Right lobe of liver (tissue), 4 donors: ENCODE measurements at regions not wholly inside any gene's neighbourhood (a gene's known extent, or its start where the extent isn't known, plus 50 kb on each side); places are given as distances from the start of the nearest gene placed in this dataset.

Experiments used
- POLR2A ChIP-seq: fragments of 450-650 bp; IDR thresholded peaks from one replicate; pipeline ENCODE4 v1.6.1; 2017; ENCODE audit warnings: antibody characterized with exemption, mild to moderate bottlenecking
- TF ChIP-seq, protein P1 (sequence below), 4 donors: fragments of 200-600 bp in 3 of 4; fragments of 450-650 bp in 1 of 4; IDR thresholded peaks; one replicate each; pipeline versions ENCODE4 v1.5.1 to v1.8.0; 2016 to 2022; ENCODE audit warnings: antibody characterized with exemption in 4 of 4, mild to moderate bottlenecking in 2 of 4
- donor health status: DM: no; HTN: no; CAD: no.
- donor health status: DM: no; HTN: no; CAD: no.
- donor health status: DM: no; HTN: yes; CAD: no.

GRCh38 chr2:220143336-220143735 is 515.9 kb downstream of the SLC4A3 start:
- TF ChIP-seq, protein P1, sequence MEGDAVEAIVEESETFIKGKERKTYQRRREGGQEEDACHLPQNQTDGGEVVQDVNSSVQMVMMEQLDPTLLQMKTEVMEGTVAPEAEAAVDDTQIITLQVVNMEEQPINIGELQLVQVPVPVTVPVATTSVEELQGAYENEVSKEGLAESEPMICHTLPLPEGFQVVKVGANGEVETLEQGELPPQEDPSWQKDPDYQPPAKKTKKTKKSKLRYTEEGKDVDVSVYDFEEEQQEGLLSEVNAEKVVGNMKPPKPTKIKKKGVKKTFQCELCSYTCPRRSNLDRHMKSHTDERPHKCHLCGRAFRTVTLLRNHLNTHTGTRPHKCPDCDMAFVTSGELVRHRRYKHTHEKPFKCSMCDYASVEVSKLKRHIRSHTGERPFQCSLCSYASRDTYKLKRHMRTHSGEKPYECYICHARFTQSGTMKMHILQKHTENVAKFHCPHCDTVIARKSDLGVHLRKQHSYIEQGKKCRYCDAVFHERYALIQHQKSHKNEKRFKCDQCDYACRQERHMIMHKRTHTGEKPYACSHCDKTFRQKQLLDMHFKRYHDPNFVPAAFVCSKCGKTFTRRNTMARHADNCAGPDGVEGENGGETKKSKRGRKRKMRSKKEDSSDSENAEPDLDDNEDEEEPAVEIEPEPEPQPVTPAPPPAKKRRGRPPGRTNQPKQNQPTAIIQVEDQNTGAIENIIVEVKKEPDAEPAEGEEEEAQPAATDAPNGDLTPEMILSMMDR (IDR thresholded peaks at IDR 0.05) = no peak
- no peak for TF ChIP-seq POLR2A
